Subcutaneous abdominal adipose tissue (tissue), 5 donors: ENCODE measurements at regions not wholly inside any gene's neighbourhood (a gene's known extent, or its start where the extent isn't known, plus 50 kb on each side); places are given as distances from the start of the nearest gene placed in this dataset.

ENCODE experiments used
- H3K27ac ChIP-seq: one replicate; pipeline ENCODE4 v1.7.0; 2013; ENCODE audit warnings: low read depth, mild to moderate bottlenecking, inconsistent platforms, low read length, moderate library complexity
- H3K27me3 ChIP-seq, 5 donors: one replicate each; pipeline ENCODE4 v1.7.0; 2013; ENCODE audit warnings: low read length in 5 of 5, inconsistent platforms in 1 of 5; ENCODE audit not compliant: control insufficient read depth in 5 of 5, insufficient read depth in 4 of 5
- H3K36me3 ChIP-seq, 5 donors: one replicate each; pipeline ENCODE4 v1.7.0; 2013; ENCODE audit warnings: low read length in 5 of 5; ENCODE audit not compliant: control insufficient read depth in 5 of 5, insufficient read depth in 5 of 5
- H3K4me1 ChIP-seq, 5 donors: one replicate each; pipeline ENCODE4 v1.7.0; 2013; ENCODE audit warnings: low read length in 5 of 5, mild to moderate bottlenecking in 3 of 5, moderate library complexity in 1 of 5; ENCODE audit not compliant: control insufficient read depth in 5 of 5, insufficient read depth in 5 of 5
- H3K4me3 ChIP-seq, 5 donors: one replicate each; pipeline ENCODE4 v1.7.0; 2013; ENCODE audit warnings: low read length in 5 of 5, low read depth in 1 of 5
- H3K9ac ChIP-seq, 5 donors: one replicate each; pipeline ENCODE4 v1.7.0; 2013; ENCODE audit warnings: low read length in 5 of 5, mild to moderate bottlenecking in 4 of 5, moderate library complexity in 3 of 5
- H3K9me3 ChIP-seq, 5 donors: one replicate each; pipeline ENCODE4 v1.7.0; 2013; ENCODE audit warnings: low read length in 5 of 5; ENCODE audit not compliant: control insufficient read depth in 5 of 5
- donor health status: healthy.
- donor health status: healthy.
- donor health status: healthy.
- donor health status: healthy.
- donor health status: healthy.

- H3K4me3 ChIP-seq: no peak overlapping the region
- H3K27ac ChIP-seq: no peak overlapping the region
- H3K4me1 ChIP-seq: no peaks in the 10 kb centered on the region
- peaks cover 0 to 3% (median 0%) of the 10 kb centered on the region in 5 donors for H3K9me3 ChIP-seq
- no peak overlapping the region for H3K9ac ChIP-seq
- H3K27me3 ChIP-seq: no peaks in the 10 kb centered on the region
- H3K36me3 ChIP-seq: no peaks in the 10 kb centered on the region
Measured at GRCh38 chr1:101453844-101454243, 217.0 kb downstream of the S1PR1 start.

DNA sequence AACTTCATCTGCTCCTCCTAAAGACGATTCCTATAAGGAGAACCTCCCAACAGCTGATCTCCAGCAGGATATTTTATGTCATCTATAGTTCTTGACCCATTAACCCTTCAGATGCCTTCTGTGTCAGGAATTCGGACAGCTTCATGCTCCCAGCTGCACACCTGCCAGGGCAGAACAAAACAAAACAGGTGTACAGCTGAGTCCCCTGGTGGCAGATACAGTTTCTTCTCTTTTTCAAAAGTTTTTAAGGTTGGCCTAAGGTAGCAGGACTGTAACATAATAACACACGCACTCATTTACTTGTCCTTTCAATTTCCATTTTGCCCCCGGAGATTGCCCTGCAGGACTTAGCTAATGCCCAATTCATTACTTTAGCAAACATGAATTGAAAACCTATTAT, 218.3 kb downstream of the S1PR1 start:
- no peaks in the 10 kb centered on the region for H3K36me3 ChIP-seq

DNA sequence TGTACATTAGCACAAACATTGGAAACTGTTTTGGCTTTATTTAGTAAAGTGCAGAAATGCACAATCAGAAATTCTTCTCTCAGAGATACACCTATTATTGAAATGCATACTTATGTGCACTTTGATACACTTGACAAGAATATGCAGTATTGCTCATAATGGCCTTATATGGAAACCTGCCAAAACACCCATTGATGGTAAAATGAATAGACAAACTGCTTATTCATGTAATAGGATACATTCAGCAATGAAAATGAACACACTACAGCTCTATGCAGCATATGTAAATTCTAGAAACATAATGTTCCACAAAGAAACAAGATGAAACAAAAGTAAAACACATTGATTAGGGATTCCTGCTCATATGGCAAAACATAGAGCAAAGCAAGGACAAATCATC, 223.9 kb downstream of the S1PR1 start:
- H3K9me3 ChIP-seq: no peaks in the 10 kb centered on the region
- no peak overlapping the region for H3K27ac ChIP-seq
- H3K27me3 ChIP-seq: no peaks in the 10 kb centered on the region
- H3K4me1 ChIP-seq: no peaks in the 10 kb centered on the region
- H3K4me3 ChIP-seq: no peak overlapping the region
- H3K36me3 ChIP-seq: no peaks in the 10 kb centered on the region
- H3K9ac ChIP-seq: no peak overlapping the region

More for the DNA sequence above, 218.3 kb downstream of the S1PR1 start:
- H3K9me3 ChIP-seq: peaks cover 0 to 3% (median 0%) of the 10 kb centered on the region in 5 donors
- no peak overlapping the region for H3K4me3 ChIP-seq
- no peak overlapping the region for H3K9ac ChIP-seq
- no peak overlapping the region for H3K27ac ChIP-seq
- no peaks in the 10 kb centered on the region for H3K27me3 ChIP-seq
- H3K4me1 ChIP-seq: no peaks in the 10 kb centered on the region

DNA sequence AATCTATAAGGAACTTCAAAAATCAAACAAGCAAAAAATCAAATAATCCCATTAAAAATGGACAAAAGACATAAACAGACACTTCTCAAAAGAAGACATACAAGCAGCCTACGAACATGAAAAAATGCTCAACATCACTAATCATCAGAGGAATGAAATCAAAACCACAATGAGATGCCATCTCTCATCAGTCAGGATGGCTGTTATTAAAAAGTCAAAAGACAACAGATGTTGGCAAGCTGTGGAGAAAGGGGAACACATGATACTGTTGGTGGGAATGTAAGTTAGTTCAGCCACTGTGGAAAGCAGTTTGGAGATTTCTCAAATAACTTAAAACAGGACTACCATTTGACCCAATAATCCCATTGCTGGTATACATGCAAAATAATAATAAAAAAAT, 226.4 kb downstream of the S1PR1 start:
- H3K27ac ChIP-seq: no peak overlapping the region
- H3K9me3 ChIP-seq: no peaks in the 10 kb centered on the region
- no peaks in the 10 kb centered on the region for H3K4me1 ChIP-seq
- H3K36me3 ChIP-seq: no peaks in the 10 kb centered on the region
- H3K4me3 ChIP-seq: no peak overlapping the region
- H3K27me3 ChIP-seq: no peaks in the 10 kb centered on the region
- H3K9ac ChIP-seq: no peak overlapping the region

DNA sequence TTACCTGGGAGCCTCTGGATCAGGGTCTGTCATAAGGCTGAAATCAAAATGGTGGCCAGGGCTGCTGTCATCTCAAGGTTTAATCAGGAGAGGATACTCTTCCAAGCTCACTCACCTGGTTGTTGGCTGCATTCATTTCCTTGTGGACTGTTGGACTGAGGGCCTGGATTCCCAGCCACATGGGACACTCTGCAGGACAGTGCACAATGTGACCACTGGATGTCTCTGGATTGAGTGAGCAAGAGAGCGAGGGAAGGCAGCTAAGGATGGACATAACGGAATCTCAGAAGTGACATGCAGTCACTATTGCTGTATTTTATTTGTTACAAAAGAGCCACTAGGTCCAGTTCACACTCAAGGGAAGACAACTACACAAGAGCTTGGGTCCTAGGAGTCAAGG, 229.1 kb downstream of the S1PR1 start:
- no peaks in the 10 kb centered on the region for H3K9me3 ChIP-seq
- H3K27ac ChIP-seq: no peak overlapping the region
- H3K9ac ChIP-seq: no peak overlapping the region
- H3K4me3 ChIP-seq: no peak overlapping the region
- no peaks in the 10 kb centered on the region for H3K4me1 ChIP-seq
- no peaks in the 10 kb centered on the region for H3K27me3 ChIP-seq
- no peaks in the 10 kb centered on the region for H3K36me3 ChIP-seq

- no peak overlapping the region for H3K27ac ChIP-seq
- no peaks in the 10 kb centered on the region for H3K27me3 ChIP-seq
- H3K9me3 ChIP-seq: peaks cover 2 to 13% (median 8%) of the 10 kb centered on the region in 5 donors
- H3K4me1 ChIP-seq: no peaks in the 10 kb centered on the region
- H3K36me3 ChIP-seq: no peaks in the 10 kb centered on the region
- no peak overlapping the region for H3K9ac ChIP-seq
- no peak overlapping the region for H3K4me3 ChIP-seq
Measured at GRCh38 chr1:101474039-101474665, 237.3 kb downstream of the S1PR1 start.

- Histone ChIP-seq H3K4me3 (no peak overlapping the region), H3K36me3 (no peaks in the 10 kb centered on the region), H3K27ac (no peak overlapping the region), H3K9me3 (peaks cover 2 to 11% (median 8%) of the 10 kb centered on the region in 5 donors), H3K27me3 (no peaks in the 10 kb centered on the region), H3K4me1 (no peaks in the 10 kb centered on the region), H3K9ac (no peak overlapping the region)
Measured at GRCh38 chr1:101476541-101476940, 239.7 kb downstream of the S1PR1 start.

DNA sequence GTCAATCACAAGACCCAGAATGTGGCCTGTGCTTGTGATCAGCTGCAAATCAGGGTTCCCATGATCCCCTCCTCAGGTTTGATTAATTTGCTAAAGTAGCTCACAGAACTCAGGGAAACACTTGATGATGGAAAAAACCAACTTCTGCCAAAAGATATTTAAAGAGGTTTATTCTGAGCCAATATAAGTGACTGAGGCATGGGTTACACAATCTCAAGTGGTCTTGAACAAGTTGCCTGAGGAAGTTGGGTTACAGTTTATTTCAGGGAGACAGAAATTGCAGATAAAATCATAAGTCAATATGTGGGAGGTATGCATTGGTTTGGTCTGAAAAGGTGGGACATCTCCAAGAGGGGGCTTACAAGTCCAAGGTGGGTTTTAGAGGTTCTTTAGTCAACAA, 243.1 kb downstream of the S1PR1 start:
- Histone ChIP-seq H3K27me3 (no peaks in the 10 kb centered on the region), H3K9me3 (no peaks in the 10 kb centered on the region), H3K27ac (no peak overlapping the region), H3K36me3 (no peaks in the 10 kb centered on the region), H3K4me1 (no peaks in the 10 kb centered on the region), H3K9ac (no peak overlapping the region), H3K4me3 (no peak overlapping the region)

DNA sequence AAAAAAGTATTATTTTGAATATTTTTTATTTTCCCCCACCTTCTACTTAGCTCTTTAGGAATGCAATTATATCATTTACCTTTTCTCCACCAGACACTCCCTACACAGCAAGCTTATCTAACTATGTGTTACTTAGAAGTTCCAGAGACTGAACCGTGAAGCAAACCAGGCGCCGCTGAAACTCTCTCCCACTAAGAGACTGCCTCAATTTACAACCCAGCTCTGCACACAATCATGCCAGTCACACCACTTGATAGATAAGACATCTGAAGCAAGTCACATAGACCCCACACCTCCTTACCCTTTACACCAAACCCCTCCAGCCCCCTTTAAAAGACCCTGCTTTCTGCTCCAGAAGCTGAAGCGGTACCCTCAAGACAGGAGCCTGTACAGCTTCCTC, 245.5 kb downstream of the S1PR1 start:
- Histone ChIP-seq H3K9me3 (no peaks in the 10 kb centered on the region), H3K27ac (no peak overlapping the region), H3K4me3 (no peak overlapping the region), H3K4me1 (no peaks in the 10 kb centered on the region), H3K36me3 (no peaks in the 10 kb centered on the region), H3K27me3 (no peaks in the 10 kb centered on the region), H3K9ac (no peak overlapping the region)

DNA sequence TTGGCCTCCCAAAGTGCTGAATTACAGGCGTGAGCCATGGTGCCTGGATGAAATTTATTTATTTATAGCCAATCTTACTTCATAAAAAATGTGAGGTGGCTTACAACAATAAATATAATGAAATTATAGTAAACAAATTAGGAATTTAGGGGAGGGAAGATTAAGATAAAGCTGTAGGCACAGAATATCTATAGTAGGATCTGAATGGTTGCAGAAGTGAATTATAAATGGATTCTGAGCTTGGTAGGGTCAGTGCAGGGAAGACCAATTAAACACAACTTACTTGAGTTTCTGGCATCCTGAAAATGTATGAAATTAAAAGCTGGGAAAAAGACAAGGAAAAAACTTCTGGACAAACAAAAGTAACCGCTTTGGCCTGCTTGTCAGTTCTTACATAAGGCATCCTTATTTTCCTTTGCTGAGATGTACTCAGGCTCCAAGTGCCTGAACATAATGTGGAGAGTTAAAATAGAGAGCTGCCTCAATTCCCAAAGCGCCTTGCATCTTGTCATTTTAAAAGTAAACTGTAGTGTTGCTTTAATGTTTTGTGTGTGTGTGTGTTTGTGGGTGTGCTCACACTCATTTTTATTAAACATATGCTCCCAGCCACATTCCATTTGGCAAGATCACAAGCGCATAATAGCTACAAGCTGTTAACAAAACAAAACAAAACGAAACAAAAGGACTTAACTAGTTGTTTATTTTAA, 247.3 kb downstream of the S1PR1 start:
- Histone ChIP-seq H3K4me3 (no peak overlapping the region), H3K27ac (no peak overlapping the region), H3K4me1 (no peaks in the 10 kb centered on the region), H3K9ac (no peak overlapping the region), H3K36me3 (no peaks in the 10 kb centered on the region), H3K9me3 (no peaks in the 10 kb centered on the region), H3K27me3 (no peaks in the 10 kb centered on the region)
